Left lung (tissue), 4 donors: ENCODE measurements at regions not wholly inside any gene's neighbourhood (a gene's known extent, or its start where the extent isn't known, plus 50 kb on each side); places are given as distances from the start of the nearest gene placed in this dataset.

Experiments used
- ATAC-seq: fragments of 200-7000 bp; cut with Tn5 transposase; one replicate; pipeline ENCODE4 v1.9.1; 2020; ENCODE audit warnings: moderate library complexity
- DNase-seq, 4 donors: peaks; one replicate each; pipeline ENCODE4 v3.0.0-alpha.2; 2013 to 2020
- H3K27ac ChIP-seq, 2 donors: fragments of 200-600 bp; sonication (generic) in 1 of 2; one replicate each; pipeline versions ENCODE4 v1.5.0 to v1.8.0; 2020 to 2021
- H3K27me3 ChIP-seq, 2 donors: fragments of 200-600 bp; sonication (generic) in 1 of 2; one replicate each; pipeline versions ENCODE4 v1.5.0 to v1.8.0; 2020 to 2021
- H3K36me3 ChIP-seq, 2 donors: fragments of 200-600 bp; sonication (generic) in 1 of 2; one replicate each; pipeline versions ENCODE4 v1.5.0 to v1.8.0; 2020 to 2021
- H3K4me1 ChIP-seq, 2 donors: fragments of 200-600 bp; one replicate each; pipeline ENCODE4 v1.8.0; 2021
- H3K4me3 ChIP-seq, 2 donors: fragments of 200-600 bp; sonication (generic) in 1 of 2; one replicate each; pipeline versions ENCODE4 v1.5.0 to v1.8.0; 2020 to 2021; ENCODE audit warnings: mild to moderate bottlenecking in 1 of 2
- H3K9me3 ChIP-seq, 2 donors: fragments of 200-600 bp; sonication (generic) in 1 of 2; one replicate each; pipeline versions ENCODE4 v1.5.0 to v1.8.0; 2020 to 2021
- intact Hi-C, 2 donors: fragments of 100-400 bp; cut with DNase I; formaldehyde crosslinking; loops; one replicate each; pipeline versions ENCODE4 v1.11.2 to v1.14.2; 2022
- TF ChIP-seq, protein P1 (sequence below), 2 donors: fragments of 200-600 bp; sonication (generic) in 1 of 2; IDR thresholded peaks; one replicate each; pipeline versions ENCODE4 v1.5.0 to v1.8.0; 2021; ENCODE audit warnings: antibody characterized with exemption in 2 of 2
- donor health status: DM: no; HTN: yes; CAD: no.
- donor health status: DM: no; HTN: no; CAD: no.

DNA sequence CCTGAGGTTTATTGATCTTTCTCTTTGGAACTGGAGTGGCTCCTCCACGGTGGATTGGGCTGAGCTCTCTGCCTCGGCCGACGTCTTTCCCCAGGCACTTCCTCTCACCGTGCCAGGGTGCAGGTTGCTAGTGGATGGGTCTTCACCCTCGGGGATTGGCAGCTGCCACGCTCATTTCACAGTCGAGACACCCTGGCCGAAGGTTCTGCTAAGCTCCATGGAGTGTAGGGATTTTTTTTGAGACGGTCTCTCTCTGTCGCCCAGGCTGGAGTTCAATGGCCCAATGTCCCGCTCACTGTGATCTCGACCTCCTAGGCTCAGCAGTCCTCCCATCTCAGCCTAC lies 280.8 kb downstream of the SEC14L1 start:
- no peak overlapping the region for H3K4me3 ChIP-seq
- H3K9me3 ChIP-seq = no peaks in the 10 kb centered on the region
- DNase-seq (no peak), ATAC-seq (no peak)
- no peaks in the 10 kb centered on the region for H3K27me3 ChIP-seq
- intact Hi-C loops = loop anchor here in 1 of 2 donors (10.0 kb wide), 1 partner anchor 97 kb away; no protein-coding TSS in a partner anchor
- H3K27ac ChIP-seq = peak overlapping the region; percentile 13 to 51
- peaks cover 0 to 14% of the 10 kb centered on the region in 2 donors for H3K36me3 ChIP-seq
- TF ChIP-seq, protein P1, sequence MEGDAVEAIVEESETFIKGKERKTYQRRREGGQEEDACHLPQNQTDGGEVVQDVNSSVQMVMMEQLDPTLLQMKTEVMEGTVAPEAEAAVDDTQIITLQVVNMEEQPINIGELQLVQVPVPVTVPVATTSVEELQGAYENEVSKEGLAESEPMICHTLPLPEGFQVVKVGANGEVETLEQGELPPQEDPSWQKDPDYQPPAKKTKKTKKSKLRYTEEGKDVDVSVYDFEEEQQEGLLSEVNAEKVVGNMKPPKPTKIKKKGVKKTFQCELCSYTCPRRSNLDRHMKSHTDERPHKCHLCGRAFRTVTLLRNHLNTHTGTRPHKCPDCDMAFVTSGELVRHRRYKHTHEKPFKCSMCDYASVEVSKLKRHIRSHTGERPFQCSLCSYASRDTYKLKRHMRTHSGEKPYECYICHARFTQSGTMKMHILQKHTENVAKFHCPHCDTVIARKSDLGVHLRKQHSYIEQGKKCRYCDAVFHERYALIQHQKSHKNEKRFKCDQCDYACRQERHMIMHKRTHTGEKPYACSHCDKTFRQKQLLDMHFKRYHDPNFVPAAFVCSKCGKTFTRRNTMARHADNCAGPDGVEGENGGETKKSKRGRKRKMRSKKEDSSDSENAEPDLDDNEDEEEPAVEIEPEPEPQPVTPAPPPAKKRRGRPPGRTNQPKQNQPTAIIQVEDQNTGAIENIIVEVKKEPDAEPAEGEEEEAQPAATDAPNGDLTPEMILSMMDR (IDR thresholded peaks at IDR 0.05) = no peak
- H3K4me1 ChIP-seq = peaks cover 52 to 96% of the 10 kb centered on the region in 2 donors

DNA sequence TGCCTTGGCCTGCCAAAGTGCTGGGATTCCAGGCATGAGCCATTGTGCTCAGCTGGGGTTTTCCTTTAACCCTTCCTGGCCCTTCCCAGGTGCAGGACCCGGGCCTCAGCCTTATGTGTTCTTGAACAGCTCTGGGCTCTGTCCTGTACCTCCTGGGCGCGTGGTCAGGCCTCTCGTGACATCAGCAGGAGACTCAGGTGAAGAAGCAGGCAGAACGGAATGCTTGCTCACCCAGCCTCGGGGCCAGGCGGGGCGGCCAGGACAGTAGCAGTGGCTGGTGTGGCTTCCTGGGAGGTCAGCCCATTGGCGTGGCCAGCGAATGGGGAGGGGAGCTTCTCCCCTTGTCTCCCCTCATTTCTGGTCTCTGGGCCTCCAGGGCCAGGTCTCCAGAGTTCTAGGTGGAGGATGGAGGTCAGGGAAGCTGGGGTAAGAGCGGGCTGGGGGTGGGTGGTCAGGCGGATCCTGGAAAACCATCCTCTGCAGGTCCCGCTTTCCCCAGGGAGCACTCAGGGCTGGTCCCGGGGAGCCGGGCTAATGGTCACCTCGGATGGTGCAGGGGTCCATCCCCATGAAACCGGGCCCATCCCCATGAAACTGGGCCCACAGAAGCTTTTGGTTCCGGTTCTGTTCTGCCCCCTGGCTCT lies 281.5 kb downstream of the SEC14L1 start:
- Histone ChIP-seq H3K9me3 (no peaks in the 10 kb centered on the region), H3K4me1 (peaks cover 52 to 97% of the 10 kb centered on the region in 2 donors), H3K36me3 (peaks cover 0 to 11% of the 10 kb centered on the region in 2 donors), H3K27ac (peak overlapping the region in 1 of 2 donors; percentile 13), H3K27me3 (no peaks in the 10 kb centered on the region), H3K4me3 (no peak overlapping the region)
- DNase-seq (no peak), ATAC-seq (no peak)
- TF ChIP-seq, protein P1 (IDR thresholded peaks at IDR 0.05) = no peak
- intact Hi-C loops = loop anchor here in 1 of 2 donors (10.0 kb wide), 1 partner anchor 97 kb away; no protein-coding TSS in a partner anchor

- intact Hi-C loops = loop anchor here in 1 of 2 donors (10.0 kb wide), 1 partner anchor 98 kb away; no protein-coding TSS in a partner anchor
- peaks cover 57 to 98% of the 10 kb centered on the region in 2 donors for H3K4me1 ChIP-seq
- peak overlapping the region in 1 of 2 donors; percentile 87 for H3K27ac ChIP-seq
- H3K4me3 ChIP-seq = no peak overlapping the region
- no peak for DNase-seq
- no peaks in the 10 kb centered on the region for H3K27me3 ChIP-seq
- peaks cover 0 to 7% of the 10 kb centered on the region in 2 donors for H3K36me3 ChIP-seq
- H3K9me3 ChIP-seq = no peaks in the 10 kb centered on the region
- TF ChIP-seq, protein P1 (IDR thresholded peaks at IDR 0.05) = no peak
- ATAC-seq = no peak
Measured at GRCh38 chr17:77422748-77423113, 282.0 kb downstream of the SEC14L1 start.

DNA sequence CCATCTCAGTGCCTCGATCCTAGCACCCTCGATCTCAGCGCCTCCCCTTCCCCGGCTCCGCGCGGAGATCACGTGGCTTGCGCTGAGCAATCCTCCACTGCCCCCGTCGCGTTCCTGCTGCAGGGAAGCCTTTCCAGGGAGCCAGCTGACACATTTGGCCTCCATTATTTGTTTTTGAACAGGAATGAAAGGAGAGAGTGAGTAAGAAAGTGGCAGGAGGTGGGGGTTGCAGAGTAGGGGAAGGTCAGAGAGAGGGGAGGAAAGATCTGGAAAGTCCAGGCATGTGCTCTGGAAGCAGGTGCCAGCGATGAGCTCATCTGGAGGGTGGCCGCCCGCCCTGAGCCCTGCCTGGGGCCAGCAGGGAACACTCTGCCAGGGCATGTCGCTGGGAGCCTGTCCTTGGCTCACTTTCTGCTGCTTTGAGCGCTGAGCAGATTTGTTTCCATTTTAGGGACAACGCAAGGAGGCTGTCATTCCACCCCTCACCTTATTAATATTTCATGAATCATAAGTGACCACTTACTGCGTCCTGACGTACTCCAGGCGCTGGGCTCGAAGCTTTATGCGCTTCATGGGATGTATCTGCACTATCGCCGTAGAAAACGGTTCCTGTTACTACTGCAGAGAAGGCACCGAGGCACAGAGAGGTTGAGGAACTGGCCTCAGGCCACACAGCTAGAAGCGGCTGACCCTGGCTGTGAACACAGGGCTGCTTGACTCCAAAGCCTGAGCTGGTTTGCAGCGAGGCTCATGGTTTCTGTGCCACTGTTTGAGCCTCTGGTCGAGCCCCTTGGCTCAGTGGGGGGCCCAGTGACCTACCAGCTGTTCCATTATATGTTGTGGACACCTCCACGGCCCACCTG lies 283.1 kb downstream of the SEC14L1 start:
- intact Hi-C loops = loop anchor here in 1 of 2 donors (10.0 kb wide), 1 partner anchor 99 kb away; no protein-coding TSS in a partner anchor
- H3K4me1 ChIP-seq = peaks cover 64 to 99% of the 10 kb centered on the region in 2 donors
- H3K36me3 ChIP-seq = peaks cover 0 to 3% of the 10 kb centered on the region in 2 donors
- ATAC-seq (peak; percentile 42), DNase-seq (peak in 3 of 4 donors; percentile 77 to 87 (median 82))
- H3K27me3 ChIP-seq = no peaks in the 10 kb centered on the region
- peak overlapping the region; percentile 63 to 87 for H3K27ac ChIP-seq
- H3K4me3 ChIP-seq = no peak overlapping the region
- TF ChIP-seq, protein P1 (IDR thresholded peaks at IDR 0.05) = no peak
- H3K9me3 ChIP-seq = no peaks in the 10 kb centered on the region
